Gastrocnemius medialis (tissue), 4 donors: ENCODE measurements at regions not wholly inside any gene's neighbourhood (a gene's known extent, or its start where the extent isn't known, plus 50 kb on each side); places are given as distances from the start of the nearest gene placed in this dataset.

Experiments
- ATAC-seq, 2 donors: fragments of 150-250 bp; one replicate each; pipeline ENCODE4 v1.9.1; 2016
- DNase-seq, 2 donors: peaks; one replicate each; pipeline ENCODE4 v3.0.0-alpha.2; 2019
- H3K27ac ChIP-seq, 4 donors: fragments of 200-600 bp; sonication (generic); 1 replicate in 1 of 4; 2 replicates in 3 of 4; pipeline ENCODE4 v1.5.1; 2016 to 2018; ENCODE audit warnings: mild to moderate bottlenecking in 2 of 4, moderate library complexity in 1 of 4
- H3K27me3 ChIP-seq, 3 donors: fragments of 200-600 bp; sonication (generic) in 2 of 3; 1 replicate in 1 of 3; 2 replicates in 2 of 3; pipeline versions ENCODE4 v1.5.1 to v1.6.0; 2016 to 2019; ENCODE audit warnings: mild to moderate bottlenecking in 1 of 3, moderate library complexity in 1 of 3
- H3K36me3 ChIP-seq, 2 donors: fragments of 200-600 bp; sonication (generic) in 1 of 2; one replicate each; pipeline ENCODE4 v1.5.1; 2017 to 2018
- H3K4me1 ChIP-seq, 2 donors: fragments of 200-600 bp; sonication (generic) in 1 of 2; one replicate each; pipeline ENCODE4 v1.5.1; 2016 to 2017; ENCODE audit warnings: mild to moderate bottlenecking in 2 of 2
- H3K4me3 ChIP-seq, 4 donors: fragments of 200-600 bp; sonication (generic) in 3 of 4; 1 replicate in 1 of 4; 2 replicates in 3 of 4; pipeline ENCODE4 v1.5.1; 2016 to 2019; ENCODE audit warnings: mild to moderate bottlenecking in 2 of 4
- H3K9me3 ChIP-seq, 3 donors: fragments of 200-600 bp; sonication (generic) in 2 of 3; 1 replicate in 1 of 3; 2 replicates in 2 of 3; pipeline ENCODE4 v1.5.1; 2016 to 2019
- CTCF ChIP-seq, 5 experiments: fragments of 450-650 bp in 3 of 5; fragments of 200-600 bp in 2 of 5; sonication (generic) in 2 of 5; IDR thresholded peaks in 4 of 5; conservative IDR thresholded peaks in 1 of 5; 1 replicate in 4 of 5; 2 replicates in 1 of 5; pipeline ENCODE4 v1.5.1; 2016 to 2019; ENCODE audit warnings: antibody characterized with exemption in 5 of 5, mild to moderate bottlenecking in 3 of 5, moderate library complexity in 3 of 5
- POLR2A ChIP-seq, 2 donors: fragments of 450-650 bp; IDR thresholded peaks; one replicate each; pipeline ENCODE4 v1.6.1; 2017; ENCODE audit warnings: antibody characterized with exemption in 2 of 2, mild to moderate bottlenecking in 2 of 2, moderate library complexity in 2 of 2
- in situ Hi-C, 4 donors: fragments of 200-750 bp; cut with MboI; loops; one replicate each; pipeline versions ENCODE4 v1.15.0 to v1.8.0; 2017; ENCODE audit warnings: low sequenced_read_pairs in 4 of 4
- intact Hi-C: fragments of 100-400 bp; cut with DNase I; formaldehyde crosslinking; loops from one replicate; pipeline ENCODE4 v1.15.1; 2023; ENCODE audit warnings: low total_unique reads

GRCh38 chr20:39263076-39263475, 300.9 kb downstream of the DHX35 start:
- Histone ChIP-seq H3K4me3 (no peak overlapping the region), H3K27ac (no peak overlapping the region)
- no peak for ATAC-seq

GRCh38 chr20:39259808-39260207, 297.7 kb downstream of the DHX35 start:
- H3K27me3 ChIP-seq: no peaks in the 10 kb centered on the region
- no peak overlapping the region for H3K4me3 ChIP-seq
- TF ChIP-seq CTCF (IDR thresholded peaks at IDR 0.05 in 4 of 5, conservative IDR thresholded peaks at IDR 0.05 in 1 of 5) (no peak), POLR2A (IDR thresholded peaks at IDR 0.05) (no peak)
- intact Hi-C loops (loop anchor here (10.0 kb wide), 1 partner anchor 145 kb away; no protein-coding TSS in a partner anchor), in situ Hi-C loops (loop anchor here (10.0 to 25.0 kb wide), 3 partner anchors 602 to 627 kb away; no protein-coding TSS in a partner anchor)
- H3K9me3 ChIP-seq: no peaks in the 10 kb centered on the region
- H3K4me1 ChIP-seq: no peaks in the 10 kb centered on the region
- H3K27ac ChIP-seq: no peak overlapping the region
- no peak for DNase-seq
- no peaks in the 10 kb centered on the region for H3K36me3 ChIP-seq
- ATAC-seq: no peak

More at GRCh38 chr20:39263076-39263475, 300.9 kb downstream of the DHX35 start:
- no peaks in the 10 kb centered on the region for H3K4me1 ChIP-seq
- H3K9me3 ChIP-seq: no peaks in the 10 kb centered on the region
- in situ Hi-C loops: loop anchor here (10.0 to 25.0 kb wide), 3 partner anchors 599 to 624 kb away; no protein-coding TSS in a partner anchor
- intact Hi-C loops: loop anchor here (10.0 kb wide), 1 partner anchor 148 kb away; no protein-coding TSS in a partner anchor
- no peak for TF ChIP-seq CTCF (IDR thresholded peaks at IDR 0.05 in 4 of 5, conservative IDR thresholded peaks at IDR 0.05 in 1 of 5)
- TF ChIP-seq POLR2A (IDR thresholded peaks at IDR 0.05): no peak
- H3K36me3 ChIP-seq: no peaks in the 10 kb centered on the region
- no peak for DNase-seq
- no peaks in the 10 kb centered on the region for H3K27me3 ChIP-seq

- Histone ChIP-seq H3K4me1 (no peaks in the 10 kb centered on the region), H3K27ac (no peak overlapping the region), H3K9me3 (no peaks in the 10 kb centered on the region), H3K36me3 (no peaks in the 10 kb centered on the region), H3K27me3 (no peaks in the 10 kb centered on the region), H3K4me3 (no peak overlapping the region)
- TF ChIP-seq CTCF (IDR thresholded peaks at IDR 0.05 in 4 of 5, conservative IDR thresholded peaks at IDR 0.05 in 1 of 5): no peak
- no peak for TF ChIP-seq POLR2A (IDR thresholded peaks at IDR 0.05)
- DNase-seq (no peak), ATAC-seq (no peak)
- in situ Hi-C loops: loop anchor here in 3 of 4 donors (25.0 kb wide), 2 partner anchors 603 to 628 kb away; no protein-coding TSS in a partner anchor
- intact Hi-C loops: no loop called here
Observed at GRCh38 chr20:39259010-39259803, 297.1 kb downstream of the DHX35 start.

- TF ChIP-seq POLR2A (IDR thresholded peaks at IDR 0.05): no peak
- no peak for TF ChIP-seq CTCF (IDR thresholded peaks at IDR 0.05 in 4 of 5, conservative IDR thresholded peaks at IDR 0.05 in 1 of 5)
- H3K4me3 ChIP-seq: no peak overlapping the region
- no peak for ATAC-seq
- no peaks in the 10 kb centered on the region for H3K9me3 ChIP-seq
- DNase-seq: no peak
- H3K27me3 ChIP-seq: no peaks in the 10 kb centered on the region
- H3K36me3 ChIP-seq: no peaks in the 10 kb centered on the region
- intact Hi-C loops: no loop called here
- no peaks in the 10 kb centered on the region for H3K4me1 ChIP-seq
- in situ Hi-C loops: loop anchor here in 3 of 4 donors (25.0 kb wide), 2 partner anchors 604 to 629 kb away; no protein-coding TSS in a partner anchor
- H3K27ac ChIP-seq: no peak overlapping the region
Observed at GRCh38 chr20:39258253-39258652, 296.1 kb downstream of the DHX35 start.
